HG02678 (cell line): ENCODE measurements at regions not wholly inside any gene's neighbourhood (a gene's known extent, or its start where the extent isn't known, plus 50 kb on each side); places are given as distances from the start of the nearest gene placed in this dataset.
"Not testable (repeated sequence)": the region's sequence is repeated elsewhere in the genome, so short reads cannot be mapped to it uniquely, and the experiment has no call there.

Experiments
- ATAC-seq: cut with Tn5 transposase; IDR thresholded peaks from one replicate; pipeline ENCODE4 v1.9.1; 2021; ENCODE audit warnings: mild to moderate bottlenecking, moderate library complexity; ENCODE audit not compliant: unreplicated experiment

- ATAC-seq, result not testable (repeated sequence)
Measured at GRCh38 chr7:142448857-142449256, 191.0 kb upstream of the PRSS58 start.

- no peak for ATAC-seq
Measured at GRCh38 chr7:142447762-142448161, 189.9 kb upstream of the PRSS58 start.

- ATAC-seq, result no peak
Measured at GRCh38 chr7:142445019-142445686, 187.3 kb upstream of the PRSS58 start.

- no peak for ATAC-seq
Measured at GRCh38 chr7:142443216-142444010, 185.6 kb upstream of the PRSS58 start.

GRCh38 chr7:142442396-142442795 is 184.5 kb upstream of the PRSS58 start:
- ATAC-seq, result no peak

GRCh38 chr7:142440906-142441411 is 183.1 kb upstream of the PRSS58 start:
- ATAC-seq, result no peak

- no peak for ATAC-seq
Measured at GRCh38 chr7:142440219-142440905, 182.5 kb upstream of the PRSS58 start.

- ATAC-seq, result peak; percentile 59
Measured at GRCh38 chr7:142439739-142440138, 181.9 kb upstream of the PRSS58 start.

GRCh38 chr7:142438923-142439515 is 181.2 kb upstream of the PRSS58 start:
- no peak for ATAC-seq

- ATAC-seq, result no peak
Measured at GRCh38 chr7:142438235-142438922, 180.5 kb upstream of the PRSS58 start.

- ATAC-seq, result no peak
Measured at GRCh38 chr7:142437741-142438140, 179.9 kb upstream of the PRSS58 start.

GRCh38 chr7:142436601-142437000 is 178.7 kb upstream of the PRSS58 start:
- no peak for ATAC-seq

GRCh38 chr7:142435606-142436005 is 177.7 kb upstream of the PRSS58 start:
- not testable (repeated sequence) for ATAC-seq

GRCh38 chr7:142434666-142435167 is 176.9 kb upstream of the PRSS58 start:
- no peak for ATAC-seq

- ATAC-seq, result not testable (repeated sequence)
Measured at GRCh38 chr7:142434133-142434532, 176.3 kb upstream of the PRSS58 start.

- no peak for ATAC-seq
Measured at GRCh38 chr7:142432377-142432776, 174.5 kb upstream of the PRSS58 start.

GRCh38 chr7:142431491-142431890 is 173.6 kb upstream of the PRSS58 start:
- ATAC-seq, result no peak

GRCh38 chr7:142428094-142428493 is 170.2 kb upstream of the PRSS58 start:
- ATAC-seq, result no peak

GRCh38 chr7:142425281-142425680 is 167.4 kb upstream of the PRSS58 start:
- no peak for ATAC-seq

- no peak for ATAC-seq
Measured at GRCh38 chr7:142422621-142423020, 164.8 kb upstream of the PRSS58 start.
